NB4 (cell line): ENCODE measurements at regions not wholly inside any gene's neighbourhood (a gene's known extent, or its start where the extent isn't known, plus 50 kb on each side); places are given as distances from the start of the nearest gene placed in this dataset.

Experiments
- MYC ChIP-seq: IDR thresholded peaks from 2 replicates; pipeline ENCODE4 v1.6.1; 2011; ENCODE audit warnings: low read depth, low read length
- POLR2A ChIP-seq: IDR thresholded peaks from 2 replicates; pipeline ENCODE4 v1.6.1; 2011; ENCODE audit warnings: mild to moderate bottlenecking; ENCODE audit not compliant: insufficient read length; ENCODE audit errors: extremely low read depth
- TF ChIP-seq, protein P1 (sequence below): IDR thresholded peaks from one replicate; pipeline ENCODE4 v1.5.1; 2012; ENCODE audit warnings: low read depth, low read length
- TF ChIP-seq, protein P2 (sequence below): IDR thresholded peaks from 2 replicates; pipeline ENCODE4 v1.6.1; 2011; ENCODE audit warnings: low read depth, low read length

DNA sequence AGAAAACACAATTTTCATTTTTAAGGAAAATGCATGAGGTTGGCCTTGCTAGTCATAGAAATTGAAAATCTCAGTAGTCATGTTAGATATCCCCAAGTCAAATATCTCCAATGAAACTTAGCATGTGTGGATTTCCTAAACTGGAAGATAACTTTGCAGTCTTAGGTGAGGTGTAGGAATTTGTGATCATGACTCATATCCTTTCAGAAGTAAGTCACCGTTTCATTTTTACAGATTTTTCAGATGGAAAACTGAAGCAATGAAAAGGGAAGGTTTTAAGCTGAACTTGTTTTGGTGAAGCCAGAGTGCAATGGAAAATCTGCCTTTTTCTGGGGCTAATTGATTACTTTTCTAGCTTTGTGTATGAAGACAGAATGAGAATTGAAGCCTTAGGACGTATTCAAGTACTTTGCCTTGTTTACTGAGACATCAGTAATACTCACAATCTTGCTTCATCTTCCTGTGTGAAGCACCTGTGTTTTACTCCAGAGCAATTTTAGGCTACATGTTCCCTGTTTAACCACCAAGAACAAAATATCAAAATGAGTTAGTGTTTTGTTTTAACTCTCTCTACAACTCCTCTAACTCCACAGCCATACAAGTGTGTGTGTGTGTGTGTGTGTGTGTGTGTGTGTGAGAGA is 1662.8 kb upstream of the ADGRL3 start:
- TF ChIP-seq POLR2A (no peak), MYC (no peak)
- TF ChIP-seq, protein P1, sequence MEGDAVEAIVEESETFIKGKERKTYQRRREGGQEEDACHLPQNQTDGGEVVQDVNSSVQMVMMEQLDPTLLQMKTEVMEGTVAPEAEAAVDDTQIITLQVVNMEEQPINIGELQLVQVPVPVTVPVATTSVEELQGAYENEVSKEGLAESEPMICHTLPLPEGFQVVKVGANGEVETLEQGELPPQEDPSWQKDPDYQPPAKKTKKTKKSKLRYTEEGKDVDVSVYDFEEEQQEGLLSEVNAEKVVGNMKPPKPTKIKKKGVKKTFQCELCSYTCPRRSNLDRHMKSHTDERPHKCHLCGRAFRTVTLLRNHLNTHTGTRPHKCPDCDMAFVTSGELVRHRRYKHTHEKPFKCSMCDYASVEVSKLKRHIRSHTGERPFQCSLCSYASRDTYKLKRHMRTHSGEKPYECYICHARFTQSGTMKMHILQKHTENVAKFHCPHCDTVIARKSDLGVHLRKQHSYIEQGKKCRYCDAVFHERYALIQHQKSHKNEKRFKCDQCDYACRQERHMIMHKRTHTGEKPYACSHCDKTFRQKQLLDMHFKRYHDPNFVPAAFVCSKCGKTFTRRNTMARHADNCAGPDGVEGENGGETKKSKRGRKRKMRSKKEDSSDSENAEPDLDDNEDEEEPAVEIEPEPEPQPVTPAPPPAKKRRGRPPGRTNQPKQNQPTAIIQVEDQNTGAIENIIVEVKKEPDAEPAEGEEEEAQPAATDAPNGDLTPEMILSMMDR: no peak
- TF ChIP-seq, protein P2, sequence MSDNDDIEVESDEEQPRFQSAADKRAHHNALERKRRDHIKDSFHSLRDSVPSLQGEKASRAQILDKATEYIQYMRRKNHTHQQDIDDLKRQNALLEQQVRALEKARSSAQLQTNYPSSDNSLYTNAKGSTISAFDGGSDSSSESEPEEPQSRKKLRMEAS: no peak
